A549 (cell line): ENCODE measurements at regions not wholly inside any gene's neighbourhood (a gene's known extent, or its start where the extent isn't known, plus 50 kb on each side); places are given as distances from the start of the nearest gene placed in this dataset.

ENCODE experiments used
- ATAC-seq, 2 experiments: fragments of 200-7000 bp in 1 of 2; fragments of >200 bp in 1 of 2; cut with Nextera tagmentation in 1 of 2; cut with Tn5 transposase in 1 of 2; 3 replicates each; pipeline versions ENCODE4 v1.8.0 to v1.9.1; 2018 to 2020; ENCODE audit warnings: mild to moderate bottlenecking in 1 of 2, moderate library complexity in 1 of 2
- CTCF ChIA-PET: fragments of 300-600 bp; sonication (Branson Sonifier 250); formaldehyde crosslinking; extraction: SDS; loops from one replicate; lab custom pipeline; 2021; ENCODE audit warnings: antibody characterized with exemption, inconsistent platforms; lab: Yijun Ruan, JAX
- POLR2A ChIA-PET: fragments of 350-600 bp; formaldehyde crosslinking; extraction: SDS; loops from one replicate; lab custom pipeline; 2021; ENCODE audit warnings: antibody characterized with exemption, inconsistent platforms; lab: Yijun Ruan, JAX
- DNase-seq, 2 experiments: peaks; one replicate each; pipeline versions ENCODE4 v3.0.0 to v3.0.0-alpha.2; 2011 to 2016; ENCODE audit warnings: low read depth in 1 of 2, low spot score in 1 of 2
- FAIRE-seq: peaks from 2 replicates; lab custom pipeline; 2011; peaks lifted over from hg19 to GRCh38; lab: Jason Lieb, UNC
- H3K27ac ChIP-seq, 2 experiments: fragments of >200 bp; sonication (Bioruptor Twin); formaldehyde crosslinking; 3 replicates each; pipeline ENCODE4 v1.5.1; 2016 to 2017
- H3K4me1 ChIP-seq: fragments of >200 bp; sonication (Bioruptor Twin); formaldehyde crosslinking; 3 replicates; pipeline ENCODE4 v1.6.1; 2016
- H3K4me2 ChIP-seq: fragments of >200 bp; sonication (Bioruptor Twin); formaldehyde crosslinking; 3 replicates; pipeline ENCODE4 v1.6.1; 2016
- H3K4me3 ChIP-seq: fragments of >200 bp; sonication (Bioruptor Twin); formaldehyde crosslinking; 3 replicates; pipeline ENCODE4 v1.5.1; 2016
- H3K9me3 ChIP-seq: fragments of >200 bp; sonication (Bioruptor Twin); formaldehyde crosslinking; 3 replicates; pipeline ENCODE4 v1.6.1; 2016
- ATOH8 ChIP-seq: fragments of 250-450 bp; sonication (Bioruptor Pico); IDR thresholded peaks from 2 replicates; pipeline ENCODE4 v1.5.0; 2020; ENCODE audit warnings: low read depth, mild to moderate bottlenecking, moderate library complexity
- BCL3 ChIP-seq: fragments of >200 bp; sonication (Bioruptor Twin); formaldehyde crosslinking; IDR thresholded peaks from 3 replicates; pipeline ENCODE4 v1.6.1; 2016
- CBX2 ChIP-seq: fragments of 200-600 bp; sonication (generic); IDR thresholded peaks from 2 replicates; pipeline ENCODE4 v1.6.1; 2016; ENCODE audit warnings: low read depth, mild to moderate bottlenecking, borderline replicate concordance
- ESRRA ChIP-seq: fragments of 150-350 bp; IDR thresholded peaks from 2 replicates; pipeline ENCODE4 v1.6.1; 2014; ENCODE audit warnings: mild to moderate bottlenecking, low read length, borderline replicate concordance
- FOSB ChIP-seq: fragments of 250-450 bp; sonication (Bioruptor Pico); IDR thresholded peaks from 2 replicates; pipeline ENCODE4 v1.5.0; 2020; ENCODE audit warnings: mild to moderate bottlenecking, moderate library complexity
- FOSL2 ChIP-seq, 2 experiments: fragments of 450-650 bp in 1 of 2; fragments of >200 bp in 1 of 2; sonication (Bioruptor Twin) in 1 of 2; formaldehyde crosslinking; IDR thresholded peaks; 2 replicates each; pipeline versions ENCODE4 v1.5.0 to v1.6.1; 2016 to 2020; ENCODE audit warnings: mild to moderate bottlenecking in 1 of 2, moderate library complexity in 1 of 2
- HDAC2 ChIP-seq: fragments of 200-600 bp; sonication (generic); IDR thresholded peaks from 2 replicates; pipeline ENCODE4 v1.6.1; 2016
- HES2 ChIP-seq: fragments of >200 bp; sonication (Bioruptor Twin); formaldehyde crosslinking; IDR thresholded peaks from 2 replicates; pipeline ENCODE4 v1.6.1; 2016
- HOXA7 ChIP-seq: fragments of 250-450 bp; sonication (Bioruptor Pico); IDR thresholded peaks from 2 replicates; pipeline ENCODE4 v1.5.0; 2020; ENCODE audit warnings: mild to moderate bottlenecking, moderate library complexity
- HOXB13 ChIP-seq: fragments of 250-450 bp; sonication (Bioruptor Pico); IDR thresholded peaks from 2 replicates; pipeline ENCODE4 v1.5.0; 2020; ENCODE audit warnings: low read depth, mild to moderate bottlenecking, moderate library complexity
- HOXB5 ChIP-seq: fragments of 250-450 bp; sonication (Bioruptor Pico); IDR thresholded peaks from 2 replicates; pipeline ENCODE4 v1.5.0; 2020; ENCODE audit warnings: mild to moderate bottlenecking, moderate library complexity
- JUN ChIP-seq, 2 experiments: fragments of >200 bp; sonication (Bioruptor Twin); formaldehyde crosslinking; IDR thresholded peaks; 2 replicates in 1 of 2; 3 replicates in 1 of 2; pipeline ENCODE4 v1.6.1; 2016 to 2017
- KDM5A ChIP-seq: fragments of 200-600 bp; sonication (generic); IDR thresholded peaks from 2 replicates; pipeline ENCODE4 v1.6.1; 2016; ENCODE audit warnings: antibody characterized with exemption, mild to moderate bottlenecking
- MAFK ChIP-seq: fragments of 450-650 bp; IDR thresholded peaks from 2 replicates; pipeline ENCODE4 v1.6.1; 2014; ENCODE audit not compliant: partially characterized antibody
- MAX ChIP-seq: IDR thresholded peaks from 2 replicates; pipeline ENCODE4 v1.6.1; 2012
- MAZ ChIP-seq: fragments of 150-350 bp; IDR thresholded peaks from 2 replicates; pipeline ENCODE4 v1.6.1; 2014; ENCODE audit warnings: antibody characterized with exemption, low read depth, low read length, borderline replicate concordance
- MYC ChIP-seq: IDR thresholded peaks from 2 replicates; pipeline ENCODE4 v1.6.1; 2012; ENCODE audit warnings: mild to moderate bottlenecking, inconsistent platforms, low read length, improper control_type of control experiment, borderline replicate concordance
- NR3C1 ChIP-seq: fragments of >200 bp; sonication (Bioruptor Twin); formaldehyde crosslinking; IDR thresholded peaks from 3 replicates; pipeline ENCODE4 v1.6.1; 2017
- PHF8 ChIP-seq: fragments of 200-600 bp; sonication (generic); IDR thresholded peaks from 2 replicates; pipeline ENCODE4 v1.6.1; 2016; ENCODE audit warnings: low read depth, mild to moderate bottlenecking, antibody characterized with exemption, moderate library complexity, borderline replicate concordance
- POLR2AphosphoS2 ChIP-seq: conservative IDR thresholded peaks from 2 replicates; pipeline ENCODE4 v1.6.1; 2012; ENCODE audit warnings: low read length, improper control_type of control experiment, inconsistent platforms
- RFX5 ChIP-seq: fragments of 450-650 bp; IDR thresholded peaks from 2 replicates; pipeline ENCODE4 v1.7.1; 2014; ENCODE audit warnings: antibody characterized with exemption, mild to moderate bottlenecking, moderate library complexity
- TFCP2L1 ChIP-seq: fragments of 250-450 bp; sonication (Bioruptor Pico); IDR thresholded peaks from 2 replicates; pipeline ENCODE4 v1.5.0; 2021; ENCODE audit warnings: mild to moderate bottlenecking
- TP53 ChIP-seq: fragments of 250-450 bp; sonication (Bioruptor Pico); IDR thresholded peaks from 2 replicates; pipeline ENCODE4 v1.5.0; 2021; ENCODE audit warnings: mild to moderate bottlenecking, moderate library complexity
- USF2 ChIP-seq: fragments of 450-650 bp; IDR thresholded peaks from 2 replicates; pipeline ENCODE4 v1.6.1; 2014; ENCODE audit warnings: antibody characterized with exemption
- ZFP36 ChIP-seq: fragments of 450-650 bp; IDR thresholded peaks from 2 replicates; pipeline ENCODE4 v1.6.1; 2014; ENCODE audit warnings: borderline replicate concordance; ENCODE audit not compliant: partially characterized antibody
- ZNF302 ChIP-seq: fragments of 250-450 bp; sonication (Bioruptor Pico); IDR thresholded peaks from 2 replicates; pipeline ENCODE4 v1.9.0; 2021; ENCODE audit warnings: inconsistent platforms, mild to moderate bottlenecking, moderate library complexity
- WGBS: methylation state at CpG from one replicate; pipeline ENCODE4 v1.1.6; 2017; ENCODE audit errors: missing lambda C conversion rate; 5-methylcytosine and 5-hydroxymethylcytosine counted together
- TF ChIP-seq, protein P1 (sequence below): IDR thresholded peaks from 2 replicates; pipeline ENCODE4 v1.6.1; 2012; ENCODE audit warnings: low read depth, borderline replicate concordance

- CTCF ChIA-PET = interaction anchor here (1.2 to 1.4 kb wide), 2 partner anchors 20 to 222 kb away, joined by 4 to 5 read pairs; no protein-coding TSS in a partner anchor
- no peak for TF ChIP-seq ATOH8
- TF ChIP-seq, protein P1, sequence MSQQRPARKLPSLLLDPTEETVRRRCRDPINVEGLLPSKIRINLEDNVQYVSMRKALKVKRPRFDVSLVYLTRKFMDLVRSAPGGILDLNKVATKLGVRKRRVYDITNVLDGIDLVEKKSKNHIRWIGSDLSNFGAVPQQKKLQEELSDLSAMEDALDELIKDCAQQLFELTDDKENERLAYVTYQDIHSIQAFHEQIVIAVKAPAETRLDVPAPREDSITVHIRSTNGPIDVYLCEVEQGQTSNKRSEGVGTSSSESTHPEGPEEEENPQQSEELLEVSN = no peak
- no peak for TF ChIP-seq MAFK
- TF ChIP-seq HOXA7 = no peak
- no peak for TF ChIP-seq KDM5A
- no peak for TF ChIP-seq MAZ
- no peak for TF ChIP-seq HOXB13
- TF ChIP-seq ZNF302 (CRISPR knock-in tag) = no peak
- TF ChIP-seq RFX5 = no peak
- no peak for TF ChIP-seq BCL3
- no peaks in the 10 kb centered on the region for H3K4me1 ChIP-seq
- no peak for DNase-seq
- POLR2A ChIA-PET = no interaction called here
- H3K4me3 ChIP-seq = no peak overlapping the region
- H3K9me3 ChIP-seq = no peaks in the 10 kb centered on the region
- no peak overlapping the region for H3K27ac ChIP-seq
- 65% methylated on average over 9 of the region's 9 CpGs for WGBS
- H3K4me2 ChIP-seq = no peak overlapping the region
- no peak for FAIRE-seq
- no peak for ATAC-seq
Measured at GRCh38 chr10:124217031-124217430, 123.6 kb upstream of the CHST15 start.

GRCh38 chr10:124214610-124215375, 121.4 kb upstream of the CHST15 start:
- no peak for DNase-seq
- H3K27ac ChIP-seq = no peak overlapping the region
- H3K4me3 ChIP-seq = no peak overlapping the region
- H3K4me2 ChIP-seq = no peak overlapping the region
- POLR2A ChIA-PET = no interaction called here
- H3K4me1 ChIP-seq = no peaks in the 10 kb centered on the region
- TF ChIP-seq HDAC2 = no peak
- TF ChIP-seq ESRRA = no peak
- no peak for TF ChIP-seq JUN (IDR thresholded peaks at IDR 0.05)
- no peak for TF ChIP-seq MAZ
- TF ChIP-seq TFCP2L1 = no peak
- TF ChIP-seq MAX = no peak
- no peak for TF ChIP-seq NR3C1
- CTCF ChIA-PET = interaction anchor here (0.6 to 1.0 kb wide), 3 partner anchors 9 to 189 kb away, joined by 3 read pairs; no protein-coding TSS in a partner anchor
- 74% methylated on average over 9 of the region's 9 CpGs for WGBS
- ATAC-seq = no peak
- H3K9me3 ChIP-seq = no peaks in the 10 kb centered on the region
- no peak for FAIRE-seq

- Histone ChIP-seq H3K4me1 (no peaks in the 10 kb centered on the region), H3K4me2 (no peak overlapping the region), H3K9me3 (no peaks in the 10 kb centered on the region), H3K4me3 (no peak overlapping the region), H3K27ac (no peak overlapping the region)
- ATAC-seq (no peak), DNase-seq (no peak), FAIRE-seq (no peak)
- CTCF ChIA-PET = interaction anchor here (0.6 to 1.0 kb wide), 2 partner anchors 124 to 189 kb away, joined by 3 read pairs; no protein-coding TSS in a partner anchor
- WGBS = 62% methylated on average over 9 of the region's 9 CpGs
- POLR2A ChIA-PET = no interaction called here
- no peak for TF ChIP-seq HES2
- no peak for TF ChIP-seq PHF8
- no peak for TF ChIP-seq FOSB (CRISPR knock-in tag)
- no peak for TF ChIP-seq HOXB5 (CRISPR knock-in tag)
- TF ChIP-seq KDM5A = no peak
- TF ChIP-seq POLR2AphosphoS2 = no peak
- TF ChIP-seq ZFP36 = no peak
- TF ChIP-seq FOSL2 (IDR thresholded peaks at IDR 0.05) = no peak
- no peak for TF ChIP-seq FOSL2 (CRISPR knock-in tag; IDR thresholded peaks at IDR 0.05)
- no peak for TF ChIP-seq USF2
- TF ChIP-seq CBX2 = no peak
- no peak for TF ChIP-seq TP53 (CRISPR knock-in tag)
- no peak for TF ChIP-seq MYC
Measured at GRCh38 chr10:124213899-124214510, 120.6 kb upstream of the CHST15 start.
